ENCODE measurements at regions not wholly inside any gene's neighbourhood (a gene's known extent, or its start where the extent isn't known, plus 50 kb on each side); places are given as distances from the start of the nearest gene placed in this dataset.

GRCh38 chr6:167711768-167712730, 114.7 kb upstream of the AFDN start:
- TF ChIP-seq CTCF (IDR thresholded peaks at IDR 0.05) (no peak), POLR2A (IDR thresholded peaks at IDR 0.05) (no peak)
